GM12878 (cell line): ENCODE measurements at regions not wholly inside any gene's neighbourhood (a gene's known extent, or its start where the extent isn't known, plus 50 kb on each side); places are given as distances from the start of the nearest gene placed in this dataset.

Experiments used
- ATAC-seq: fragments of 200-7000 bp; cut with Tn5 transposase; 3 replicates; pipeline ENCODE4 v1.9.1; 2020; ENCODE audit warnings: mild to moderate bottlenecking, moderate library complexity
- BruUV-seq: library from RNA; stranded (reverse); fragments of 400-500 nt; replicated peaks from 2 replicates; lab custom pipeline; 2021; lab: Mats Ljungman, UMichigan
- CTCF ChIA-PET: fragments of 300-600 bp; sonication (Branson Sonifier 250); formaldehyde crosslinking; extraction: SDS; loops from one replicate; lab custom pipeline; 2021; ENCODE audit warnings: inconsistent platforms; lab: Yijun Ruan, JAX
- POLR2A ChIA-PET: fragments of 350-600 bp; formaldehyde crosslinking; extraction: SDS; loops from one replicate; lab custom pipeline; 2021; ENCODE audit warnings: inconsistent platforms; lab: Charles Lee
- RAD21 ChIA-PET: fragments of 300-600 bp; sonication (Branson Sonifier 250); formaldehyde crosslinking; loops from one replicate; lab custom pipeline; 2023; ENCODE audit warnings: antibody characterized with exemption; ENCODE audit not compliant: unreplicated experiment; lab: Charles Lee
- SMC1A ChIA-PET: fragments of 300-600 bp; sonication (Branson Sonifier 250); formaldehyde crosslinking; loops from one replicate; lab custom pipeline; 2023; ENCODE audit not compliant: unreplicated experiment, uncharacterized antibody; lab: Charles Lee
- DNase-seq: peaks from one replicate; pipeline ENCODE4 v3.0.0-alpha.2; 2011; ENCODE audit warnings: low read depth, low spot score
- FAIRE-seq: peaks from 3 replicates; lab custom pipeline; 2011; peaks lifted over from hg19 to GRCh38; lab: Jason Lieb, UNC
- H2AFZ ChIP-seq: 2 replicates; pipeline ENCODE4 v1.6.0; 2011; ENCODE audit warnings: low read depth, low read length, control low read depth; ENCODE audit not compliant: control insufficient read depth
- H3K27ac ChIP-seq: 2 replicates; pipeline ENCODE4 v1.5.1; 2011; ENCODE audit warnings: control low read depth; ENCODE audit not compliant: control insufficient read depth, insufficient read depth
- H3K27me3 ChIP-seq, 2 experiments: replicated peaks in 1 of 2; 2 replicates each; pipeline versions ENCODE4 v1.6.0 to v1.6.1; 2011; ENCODE audit warnings: low read length in 1 of 2; ENCODE audit not compliant: control insufficient read depth in 2 of 2, insufficient read depth in 2 of 2
- H3K36me3 ChIP-seq, 2 experiments: 2 replicates each; pipeline ENCODE4 v1.5.1; 2011; ENCODE audit warnings: low read length in 1 of 2; ENCODE audit not compliant: control insufficient read depth in 2 of 2, insufficient read depth in 2 of 2
- H3K4me1 ChIP-seq: 2 replicates; pipeline ENCODE4 v1.6.1; 2011; ENCODE audit warnings: mild to moderate bottlenecking, low read length, moderate library complexity, mixed read lengths; ENCODE audit not compliant: control insufficient read depth, insufficient read depth
- H3K4me2 ChIP-seq: 2 replicates; pipeline ENCODE4 v1.6.0; 2011; ENCODE audit warnings: control low read depth; ENCODE audit not compliant: control insufficient read depth, insufficient read depth
- H3K4me3 ChIP-seq: fragments of 200-600 bp; sonication (generic); 2 replicates; pipeline ENCODE4 v1.5.1; 2016
- H3K79me2 ChIP-seq: 2 replicates; pipeline ENCODE4 v1.6.0; 2011; ENCODE audit warnings: low read length; ENCODE audit not compliant: control insufficient read depth, insufficient read depth
- H3K9ac ChIP-seq: 2 replicates; pipeline ENCODE4 v1.8.0; 2011; ENCODE audit warnings: low read length, control low read depth, mixed read lengths; ENCODE audit not compliant: control insufficient read depth, insufficient read depth
- H3K9me3 ChIP-seq: replicated peaks from 3 replicates; pipeline ENCODE4 v1.5.1; 2011; ENCODE audit warnings: mild to moderate bottlenecking, low read length; ENCODE audit not compliant: control insufficient read depth, insufficient read depth
- H4K20me1 ChIP-seq: 2 replicates; pipeline ENCODE4 v1.6.0; 2011; ENCODE audit not compliant: control insufficient read depth, insufficient read depth
- CTCF ChIP-seq, 3 experiments: IDR thresholded peaks in 2 of 3; conservative IDR thresholded peaks in 1 of 3; 2 replicates each; pipeline ENCODE4 v1.5.1; 2011; ENCODE audit warnings: low read depth in 3 of 3, low read length in 3 of 3, mild to moderate bottlenecking in 3 of 3, control low read depth in 2 of 3, moderate library complexity in 2 of 3, inconsistent platforms in 1 of 3, mixed read lengths in 1 of 3; ENCODE audit not compliant: control insufficient read depth in 2 of 3, insufficient read depth in 1 of 3; ENCODE audit errors: extremely low read depth in 1 of 3
- ETV6 ChIP-seq, 2 experiments: fragments of 450-650 bp in 1 of 2; IDR thresholded peaks in 1 of 2; conservative IDR thresholded peaks in 1 of 2; 2 replicates each; pipeline ENCODE4 v1.6.1; 2014; ENCODE audit warnings: antibody characterized with exemption in 1 of 2, borderline replicate concordance in 1 of 2, low read depth in 1 of 2, mild to moderate bottlenecking in 1 of 2, moderate library complexity in 1 of 2
- SKIL ChIP-seq: fragments of 450-650 bp; IDR thresholded peaks from 2 replicates; pipeline ENCODE4 v1.6.1; 2017; ENCODE audit warnings: mild to moderate bottlenecking, low read depth, inconsistent platforms; ENCODE audit not compliant: poor library complexity, severe bottlenecking
- STAT3 ChIP-seq: IDR thresholded peaks from 2 replicates; pipeline ENCODE4 v1.6.1; 2011; ENCODE audit warnings: low read depth, low read length, improper control_type of control experiment
- SUPT20H ChIP-seq: IDR thresholded peaks from 2 replicates; pipeline ENCODE4 v1.6.1; 2011; ENCODE audit warnings: low read depth, mild to moderate bottlenecking, low read length, moderate library complexity, borderline replicate concordance; ENCODE audit not compliant: control insufficient read depth
- ZNF217 ChIP-seq: fragments of 450-650 bp; IDR thresholded peaks from 2 replicates; pipeline ENCODE4 v1.6.1; 2017; ENCODE audit warnings: antibody characterized with exemption, mild to moderate bottlenecking
- ZNF24 ChIP-seq: fragments of 450-650 bp; IDR thresholded peaks from 2 replicates; pipeline ENCODE4 v1.6.1; 2017; ENCODE audit warnings: antibody characterized with exemption, mild to moderate bottlenecking
- ZSCAN29 ChIP-seq: fragments of 450-650 bp; IDR thresholded peaks from 2 replicates; pipeline ENCODE4 v1.6.1; 2017; ENCODE audit warnings: mild to moderate bottlenecking, moderate library complexity
- WGBS: methylation state at CpG from one replicate; pipeline ENCODE4 v1.1.6; 2016; ENCODE audit warnings: low lambda C conversion rate; ENCODE audit not compliant: insufficient replicate concordance, insufficient coverage; ENCODE audit errors: missing lambda C conversion rate; 5-methylcytosine and 5-hydroxymethylcytosine counted together
- in situ Hi-C: fragments of 300-500 bp; cut with MboI; formaldehyde crosslinking; loops from 9 replicates; pipeline ENCODE4 v1.14.3; 2018; ENCODE audit warnings: mixed read lengths
- intact Hi-C: fragments of 100-400 bp; cut with micrococcal nuclease; formaldehyde crosslinking; loops from one replicate; pipeline ENCODE4 v1.14.2; 2022; ENCODE audit not compliant: unreplicated experiment
- TF ChIP-seq, protein P1 (sequence below): fragments of 450-650 bp; IDR thresholded peaks from 2 replicates; pipeline ENCODE4 v1.6.1; 2016; ENCODE audit warnings: mild to moderate bottlenecking
- TF ChIP-seq, protein P2 (sequence below): fragments of 450-650 bp; IDR thresholded peaks from 2 replicates; pipeline ENCODE4 v1.6.1; 2016; ENCODE audit warnings: mild to moderate bottlenecking

DNA sequence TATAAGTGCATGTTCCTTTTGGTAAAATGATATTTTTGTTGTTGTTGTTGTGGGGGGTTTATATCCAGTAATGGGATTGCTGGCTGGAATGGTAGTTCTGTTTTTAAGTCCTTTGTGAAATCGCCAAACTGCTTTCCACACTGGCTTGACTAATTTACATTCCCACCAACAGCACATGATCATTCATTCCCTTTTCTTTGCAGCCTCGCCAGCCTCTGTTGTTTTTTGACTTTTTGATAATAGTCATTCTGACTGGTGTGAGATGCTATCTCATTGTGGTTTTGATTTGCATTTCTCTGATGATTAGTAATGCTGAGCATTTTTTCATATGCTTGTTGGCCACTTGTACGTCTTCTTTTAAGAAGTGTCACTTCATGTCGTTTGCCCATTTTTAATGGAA lies 188.5 kb upstream of the CHRM3 start:
- H3K4me2 ChIP-seq = no peak overlapping the region
- ChIA-PET POLR2A (no interaction called here), CTCF (no interaction called here), SMC1A (no interaction called here), RAD21 (no interaction called here)
- no peak overlapping the region for H2AFZ ChIP-seq
- no peak for ATAC-seq
- H3K9me3 ChIP-seq = no peaks in the 10 kb centered on the region
- no peak overlapping the region for H3K9ac ChIP-seq
- H3K4me3 ChIP-seq = no peak overlapping the region
- no peak for DNase-seq
- H3K4me1 ChIP-seq = no peaks in the 10 kb centered on the region
- no peaks in the 10 kb centered on the region for H3K79me2 ChIP-seq
- in situ Hi-C loops = no loop called here
- no peak for TF ChIP-seq ZNF24
- H4K20me1 ChIP-seq = no peaks in the 10 kb centered on the region
- intact Hi-C loops = no loop called here
- no peak overlapping the region for H3K27ac ChIP-seq
- 31% methylated on average over 4 of the region's 4 CpGs for WGBS
- no peak for FAIRE-seq
- no peaks in the 10 kb centered on the region for H3K36me3 ChIP-seq
- no peaks in the 10 kb centered on the region for H3K27me3 ChIP-seq
- BruUV-seq = no TSS peak

GRCh38 chr1:239189998-239190512 lies 196.3 kb upstream of the CHRM3 start:
- Histone ChIP-seq H3K9me3 (no peaks in the 10 kb centered on the region), H3K4me2 (no peak overlapping the region), H3K9ac (no peak overlapping the region), H4K20me1 (no peaks in the 10 kb centered on the region), H3K27ac (no peak overlapping the region), H3K4me3 (no peak overlapping the region), H3K36me3 (no peaks in the 10 kb centered on the region), H2AFZ (no peak overlapping the region), H3K27me3 (no peaks in the 10 kb centered on the region), H3K79me2 (no peaks in the 10 kb centered on the region), H3K4me1 (no peaks in the 10 kb centered on the region)
- POLR2A ChIA-PET = no interaction called here
- SMC1A ChIA-PET = no interaction called here
- 32% methylated on average over 4 of the region's 4 CpGs for WGBS
- CTCF ChIA-PET = no interaction called here
- in situ Hi-C loops = no loop called here
- RAD21 ChIA-PET = no interaction called here
- no TSS peak for BruUV-seq
- FAIRE-seq (no peak), DNase-seq (no peak), ATAC-seq (no peak)
- intact Hi-C loops = no loop called here
- no peak for TF ChIP-seq STAT3
- TF ChIP-seq ETV6 (conservative IDR thresholded peaks at IDR 0.05 in 1 of 2, IDR thresholded peaks at IDR 0.05 in 1 of 2; ENCODE audit: borderline replicate concordance in 1 of 2, low read depth in 1 of 2) = no peak
- TF ChIP-seq ZNF217 = no peak
- no peak for TF ChIP-seq ZSCAN29
- TF ChIP-seq, protein P1, sequence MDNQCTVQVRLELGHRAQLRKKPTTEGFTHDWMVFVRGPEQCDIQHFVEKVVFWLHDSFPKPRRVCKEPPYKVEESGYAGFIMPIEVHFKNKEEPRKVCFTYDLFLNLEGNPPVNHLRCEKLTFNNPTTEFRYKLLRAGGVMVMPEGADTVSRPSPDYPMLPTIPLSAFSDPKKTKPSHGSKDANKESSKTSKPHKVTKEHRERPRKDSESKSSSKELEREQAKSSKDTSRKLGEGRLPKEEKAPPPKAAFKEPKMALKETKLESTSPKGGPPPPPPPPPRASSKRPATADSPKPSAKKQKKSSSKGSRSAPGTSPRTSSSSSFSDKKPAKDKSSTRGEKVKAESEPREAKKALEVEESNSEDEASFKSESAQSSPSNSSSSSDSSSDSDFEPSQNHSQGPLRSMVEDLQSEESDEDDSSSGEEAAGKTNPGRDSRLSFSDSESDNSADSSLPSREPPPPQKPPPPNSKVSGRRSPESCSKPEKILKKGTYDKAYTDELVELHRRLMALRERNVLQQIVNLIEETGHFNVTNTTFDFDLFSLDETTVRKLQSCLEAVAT = no peak
- TF ChIP-seq, protein P2, sequence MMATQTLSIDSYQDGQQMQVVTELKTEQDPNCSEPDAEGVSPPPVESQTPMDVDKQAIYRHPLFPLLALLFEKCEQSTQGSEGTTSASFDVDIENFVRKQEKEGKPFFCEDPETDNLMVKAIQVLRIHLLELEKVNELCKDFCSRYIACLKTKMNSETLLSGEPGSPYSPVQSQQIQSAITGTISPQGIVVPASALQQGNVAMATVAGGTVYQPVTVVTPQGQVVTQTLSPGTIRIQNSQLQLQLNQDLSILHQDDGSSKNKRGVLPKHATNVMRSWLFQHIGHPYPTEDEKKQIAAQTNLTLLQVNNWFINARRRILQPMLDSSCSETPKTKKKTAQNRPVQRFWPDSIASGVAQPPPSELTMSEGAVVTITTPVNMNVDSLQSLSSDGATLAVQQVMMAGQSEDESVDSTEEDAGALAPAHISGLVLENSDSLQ = no peak
- TF ChIP-seq SUPT20H = no peak
- TF ChIP-seq SKIL = no peak
- no peak for TF ChIP-seq CTCF (IDR thresholded peaks at IDR 0.05 in 2 of 3, conservative IDR thresholded peaks at IDR 0.05 in 1 of 3; ENCODE audit: control insufficient read depth in 2 of 3, extremely low read depth in 1 of 3, insufficient read depth in 1 of 3, low read depth in 3 of 3, low read length in 3 of 3)
